ENCODE measurements at regions not wholly inside any gene's neighbourhood (a gene's known extent, or its start where the extent isn't known, plus 50 kb on each side); places are given as distances from the start of the nearest gene placed in this dataset.
A peak's percentile ranks its signal among the peaks of the same experiment; 100 is the strongest.
"Not testable (repeated sequence)": the region's sequence is repeated elsewhere in the genome, so short reads cannot be mapped to it uniquely, and the experiment has no call there.

GRCh38 chr9:97248252-97248651 lies 59.2 kb upstream of the CCDC180 start:
- DNase-seq (ENCODE audit: low read depth in 2 of 2), result not testable (repeated sequence)

- DNase-seq (ENCODE audit: low read depth in 2 of 2), result no peak
These were observed 63.9 kb upstream of the CCDC180 start for GRCh38 chr9:97243606-97244005.

DNA sequence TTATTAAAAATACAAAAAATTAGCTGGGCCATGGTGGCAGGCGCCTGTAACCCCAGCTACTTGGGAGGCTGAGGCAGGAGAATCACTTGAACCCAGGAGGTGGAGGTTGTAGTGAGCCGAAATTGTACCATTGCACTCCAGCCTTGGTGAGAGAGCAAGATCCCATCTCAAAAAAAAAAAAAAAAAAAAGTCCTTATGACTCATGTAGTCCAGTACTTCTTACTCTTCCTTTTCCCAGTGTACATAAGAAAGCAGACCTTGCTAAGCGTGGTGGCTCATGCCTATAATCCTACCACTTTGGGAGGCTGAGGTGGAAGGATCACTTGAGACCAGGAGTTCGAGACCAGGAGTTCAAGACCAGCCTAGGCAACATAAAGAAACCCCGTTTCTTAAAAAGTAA lies 66.0 kb upstream of the CCDC180 start:
- not testable (repeated sequence) for DNase-seq (ENCODE audit: low read depth in 2 of 2)

GRCh38 chr9:97237951-97238889 lies 69.2 kb upstream of the CCDC180 start:
- peak; percentile 52 to 55 for DNase-seq (ENCODE audit: low read depth in 2 of 2)

DNA sequence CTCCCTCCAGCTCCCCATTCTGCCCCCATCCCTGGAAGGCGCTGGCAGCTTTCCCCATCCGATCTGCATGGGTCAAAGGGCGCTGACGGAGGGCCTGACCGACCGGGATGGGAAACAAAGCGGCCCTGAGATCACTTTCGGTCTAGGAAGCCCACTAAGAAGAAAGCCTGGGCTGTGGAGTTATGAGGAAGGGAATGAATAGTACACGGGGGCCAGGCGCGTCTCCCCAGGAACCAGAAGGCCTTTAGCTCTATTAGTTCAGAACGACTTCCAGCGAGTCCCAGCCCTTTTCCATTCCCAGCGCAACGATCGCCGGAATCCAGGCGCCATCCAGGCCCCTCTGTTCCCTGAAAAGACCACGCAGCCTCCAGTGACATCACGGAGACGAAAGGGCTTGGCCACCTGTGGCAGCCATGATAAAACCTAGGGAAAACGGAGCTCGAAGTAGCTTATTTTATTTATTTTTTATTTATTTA lies 70.1 kb upstream of the CCDC180 start:
- DNase-seq (ENCODE audit: low read depth in 2 of 2), result no peak

DNA sequence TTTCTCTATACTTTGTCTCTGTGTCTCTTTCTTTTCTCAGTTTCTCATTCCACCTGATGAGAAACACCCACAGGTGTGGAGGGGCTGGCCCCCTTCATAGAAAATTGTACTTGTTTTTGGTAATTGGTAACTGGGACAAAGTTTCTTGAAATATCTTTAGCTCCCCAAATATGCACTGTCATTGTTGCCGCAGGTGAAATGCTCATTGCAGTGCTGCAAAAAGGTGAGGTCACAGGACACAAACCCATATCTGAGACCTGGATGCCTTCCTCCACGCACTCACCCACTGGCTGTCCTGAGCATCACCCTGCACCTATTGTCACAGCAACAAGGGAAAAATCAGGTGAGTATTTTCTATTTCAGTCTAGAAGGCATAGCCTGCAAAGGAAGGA lies 74.5 kb upstream of the CCDC180 start:
- not testable (repeated sequence) for DNase-seq (ENCODE audit: low read depth in 2 of 2)

DNA sequence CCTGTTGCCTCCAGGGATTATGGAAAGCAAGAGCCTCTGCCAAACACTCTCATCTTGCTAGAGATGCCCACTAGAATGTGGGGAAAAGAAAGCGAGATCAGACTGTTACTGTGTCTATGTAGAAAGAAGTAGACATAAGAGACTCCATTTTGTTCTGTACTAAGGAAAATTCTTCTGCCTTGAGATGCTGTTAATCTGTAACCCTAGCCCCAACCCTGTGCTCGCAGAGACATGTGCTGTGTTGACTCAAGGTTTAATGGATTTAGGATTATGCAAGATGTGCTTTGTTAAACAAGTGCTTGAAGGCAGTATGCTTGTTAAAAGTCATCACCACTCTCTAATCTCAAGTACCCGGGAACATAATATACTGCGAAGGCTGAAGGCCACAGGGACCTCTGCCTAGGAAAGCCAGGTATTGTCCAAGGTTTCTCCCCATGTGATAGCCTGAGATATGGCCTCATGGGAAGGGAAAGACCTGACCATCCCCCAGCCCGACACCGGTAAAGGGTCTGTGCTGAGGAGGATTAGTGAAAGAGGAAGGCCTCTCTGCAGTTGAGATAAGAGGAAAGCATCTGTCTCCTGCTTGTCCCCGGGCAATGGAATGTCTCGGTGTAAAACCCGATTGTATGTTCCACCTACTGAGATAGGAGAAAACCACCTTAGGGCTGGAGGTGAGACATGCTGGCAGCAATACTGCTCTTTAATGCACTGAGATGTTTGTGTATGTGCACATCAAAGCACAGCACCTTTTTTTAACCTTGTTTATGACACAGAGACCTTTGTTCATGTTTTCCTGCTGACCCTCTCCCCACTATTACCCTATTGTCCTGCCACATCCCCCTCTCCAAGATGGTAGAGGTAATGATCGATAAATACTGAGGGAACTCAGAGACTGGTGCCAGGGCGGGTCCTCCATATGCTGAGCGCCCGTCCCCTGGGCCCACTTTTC lies 75.1 kb upstream of the CCDC180 start:
- DNase-seq (ENCODE audit: low read depth in 2 of 2), result not testable (repeated sequence)

DNA sequence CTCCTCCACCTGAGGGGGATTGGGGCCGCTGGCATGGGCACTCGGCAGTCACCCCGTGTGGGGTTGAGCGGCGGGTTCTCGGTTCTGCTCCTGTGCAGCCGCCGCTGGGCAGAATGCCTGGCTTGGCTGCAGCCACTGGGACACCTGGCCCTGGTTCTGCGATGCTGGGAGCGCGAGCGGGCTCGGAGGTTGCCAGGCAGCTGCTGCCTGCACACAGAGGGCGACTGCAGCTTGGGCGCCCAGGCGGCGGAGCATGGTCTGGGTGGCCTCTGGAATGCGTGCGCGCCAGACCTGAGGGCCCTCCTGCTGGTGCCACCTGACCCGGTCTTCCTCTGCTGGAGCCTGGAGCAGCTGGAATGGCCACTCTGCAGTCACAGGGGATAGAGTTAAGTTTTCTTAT lies 85.1 kb upstream of the CCDC180 start:
- not testable (repeated sequence) for DNase-seq (ENCODE audit: low read depth in 2 of 2)

- peak; percentile 4 to 18 for DNase-seq (ENCODE audit: low read depth in 2 of 2)
These were observed 85.7 kb upstream of the CCDC180 start for GRCh38 chr9:97221478-97222355.

- no peak for DNase-seq (ENCODE audit: low read depth in 2 of 2)
These were observed 86.5 kb upstream of the CCDC180 start for GRCh38 chr9:97220894-97221477.

DNA sequence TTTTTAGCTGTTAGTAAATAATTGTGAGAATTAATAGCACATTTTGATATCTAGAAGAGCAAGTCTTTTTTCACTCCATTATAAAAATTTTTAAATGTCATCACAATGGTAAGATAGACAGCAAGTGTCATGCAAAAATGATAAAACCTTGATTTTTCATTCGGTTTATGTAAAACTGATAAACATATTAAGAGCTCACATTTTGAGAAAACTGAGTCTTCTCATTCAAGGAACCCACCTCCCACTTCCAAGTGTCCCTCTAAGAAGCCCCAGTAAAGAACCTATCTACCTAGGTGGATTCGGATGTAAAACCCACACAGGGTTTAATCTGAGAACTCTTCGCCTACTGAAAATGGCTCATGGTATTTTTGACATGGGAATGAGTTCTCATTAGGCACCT lies 87.1 kb upstream of the CCDC180 start:
- not testable (repeated sequence) for DNase-seq (ENCODE audit: low read depth in 2 of 2)

DNA sequence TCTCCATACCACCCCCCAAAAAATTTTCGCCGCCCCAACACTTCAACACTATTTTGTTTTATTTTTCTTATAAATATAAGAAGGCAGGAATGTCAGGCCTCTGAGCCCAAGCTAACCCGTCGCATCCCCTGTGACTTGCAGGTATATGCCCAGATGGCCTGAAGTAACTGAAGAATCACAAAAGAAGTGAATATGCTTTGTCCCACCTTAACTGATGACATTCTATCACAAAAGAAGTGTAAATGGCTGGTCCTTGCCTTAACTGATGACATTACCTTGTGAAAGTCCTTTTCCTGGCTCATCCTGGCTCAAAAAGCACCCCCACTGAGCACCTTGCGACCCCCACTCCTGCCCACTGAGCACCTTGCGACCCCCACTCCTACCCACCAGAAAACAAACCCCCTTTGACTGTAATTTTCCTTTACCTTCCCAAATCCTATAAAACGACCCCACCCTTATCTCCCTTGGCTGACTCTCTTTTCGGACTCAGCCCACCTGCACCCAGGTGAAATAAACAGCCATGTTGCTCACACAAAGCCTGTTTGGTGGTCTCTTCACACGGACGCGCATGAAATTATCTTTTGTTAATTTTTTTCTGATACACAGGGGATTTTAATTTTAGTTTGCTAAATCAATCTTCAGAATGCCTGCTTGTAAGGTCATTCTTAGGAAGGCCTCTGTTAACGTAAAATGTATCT lies 87.9 kb upstream of the CCDC180 start:
- not testable (repeated sequence) for DNase-seq (ENCODE audit: low read depth in 2 of 2)

GRCh38 chr9:97215127-97215526 lies 92.3 kb upstream of the CCDC180 start:
- DNase-seq (ENCODE audit: low read depth in 2 of 2), result not testable (repeated sequence)

DNA sequence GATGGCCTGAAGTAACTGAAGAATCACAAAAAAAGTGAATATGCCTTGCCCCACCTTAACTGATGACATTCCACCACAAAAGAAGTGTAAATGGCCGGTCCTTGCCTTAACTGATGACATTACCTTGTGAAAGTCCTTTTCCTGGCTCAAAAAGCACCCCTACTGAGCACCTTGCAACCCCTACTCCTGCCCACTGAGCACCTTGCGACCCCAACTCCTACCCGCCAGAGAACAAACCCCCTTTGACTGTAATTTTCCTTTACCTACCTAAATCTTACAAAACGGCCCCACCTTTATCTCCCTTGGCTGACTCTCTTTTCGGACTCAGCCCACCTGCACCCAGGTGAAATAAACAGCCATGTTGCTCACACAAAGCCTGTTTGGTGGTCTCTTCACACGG lies 92.9 kb upstream of the CCDC180 start:
- DNase-seq (ENCODE audit: low read depth in 2 of 2), result not testable (repeated sequence)

DNA sequence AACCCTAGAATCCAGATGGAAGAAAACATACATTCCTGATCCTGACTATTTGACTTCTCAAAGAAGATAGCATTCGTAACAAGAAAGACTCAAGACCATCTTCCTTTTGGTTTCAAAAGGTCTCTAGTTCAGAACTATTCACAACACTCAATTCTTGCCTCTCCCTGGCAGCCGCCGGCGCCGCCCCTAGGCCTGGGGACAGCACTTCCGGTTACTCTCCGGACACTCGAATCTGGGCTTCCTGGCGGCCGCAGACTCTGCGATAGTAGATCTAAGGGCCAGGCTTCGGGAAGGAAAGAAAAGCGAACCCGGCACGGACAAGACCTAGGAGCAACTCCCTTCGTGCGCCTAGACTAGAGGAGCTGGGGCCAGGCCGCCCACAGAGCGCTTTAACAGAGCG lies 107.8 kb upstream of the CCDC180 start:
- DNase-seq (ENCODE audit: low read depth in 2 of 2), result not testable (repeated sequence)

GRCh38 chr9:97193767-97194166 lies 113.7 kb upstream of the CCDC180 start:
- DNase-seq (ENCODE audit: low read depth in 2 of 2), result not testable (repeated sequence)

DNA sequence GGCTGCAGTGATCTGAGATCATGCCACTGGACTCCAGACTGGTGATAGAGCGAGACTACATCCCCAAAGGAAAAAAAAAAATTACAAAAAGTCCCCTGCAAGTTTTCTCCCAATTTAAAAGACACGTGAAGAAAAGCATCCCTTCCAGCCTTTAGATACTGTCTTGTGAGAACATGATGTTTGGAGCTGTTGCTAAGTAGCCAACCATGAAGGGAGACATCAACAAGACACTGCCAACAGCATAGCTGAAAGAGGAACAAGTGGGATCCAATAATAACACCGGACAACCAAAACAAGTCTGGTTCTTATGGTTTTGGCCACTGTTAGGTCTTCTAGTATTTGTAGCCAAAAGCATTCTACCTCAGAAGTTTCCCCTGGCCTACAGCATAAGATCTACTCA lies 118.9 kb upstream of the CCDC180 start:
- DNase-seq (ENCODE audit: low read depth in 2 of 2), result no peak

- not testable (repeated sequence) for DNase-seq (ENCODE audit: low read depth in 2 of 2)
These were observed 119.8 kb upstream of the CCDC180 start for GRCh38 chr9:97187706-97188105.

GRCh38 chr9:97186493-97186892 lies 121.0 kb upstream of the CCDC180 start:
- no peak for DNase-seq (ENCODE audit: low read depth in 2 of 2)

DNA sequence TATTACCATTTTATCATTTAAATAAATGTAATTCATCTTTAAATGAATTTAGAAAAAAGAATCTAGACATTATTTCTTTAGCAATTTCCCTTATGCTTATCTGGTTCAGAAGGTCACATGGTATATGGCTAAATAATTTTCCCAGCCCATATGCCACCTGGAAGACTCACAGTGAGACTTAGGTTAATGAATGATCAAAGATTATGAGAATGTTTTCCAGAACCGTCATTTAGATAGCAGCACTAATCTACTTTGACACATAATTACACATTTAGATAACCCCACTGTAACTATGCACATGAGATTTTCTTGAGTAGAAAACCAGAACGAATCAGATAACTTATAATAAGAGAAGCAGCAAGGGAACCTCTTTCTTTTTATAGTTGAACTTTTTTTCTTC lies 124.9 kb upstream of the CCDC180 start:
- not testable (repeated sequence) for DNase-seq (ENCODE audit: low read depth in 2 of 2)

Measured in stimulated activated CD8-positive, alpha-beta memory T cell treated with anti-CD3 and anti-CD28 coated beads, Interleukin-2, amount 100 ng/mL, for 1 hour (primary cell).